ENCODE measurements at regions not wholly inside any gene's neighbourhood (a gene's known extent, or its start where the extent isn't known, plus 50 kb on each side); places are given as distances from the start of the nearest gene placed in this dataset.

GRCh38 chr9:80893190-80893589, 796.2 kb downstream of the TLE1 start:
- TF ChIP-seq EZH2 (IDR thresholded peaks at IDR 0.05) (no peak), FOXP2 (optimal IDR thresholded peaks at IDR 0.05; ENCODE audit: control extremely low read depth, extremely low read length, insufficient read depth) (no peak), POLR2AphosphoS5 (IDR thresholded peaks at IDR 0.05; ENCODE audit: borderline replicate concordance, low read depth, low read length) (no peak)
